Ovary (tissue), 3 donors: ENCODE measurements at regions not wholly inside any gene's neighbourhood (a gene's known extent, or its start where the extent isn't known, plus 50 kb on each side); places are given as distances from the start of the nearest gene placed in this dataset.

Source experiments
- CTCF ChIP-seq, 3 donors: fragments of 450-650 bp in 2 of 3; fragments of 200-600 bp in 1 of 3; IDR thresholded peaks; one replicate each; pipeline versions ENCODE4 v1.5.1 to v1.8.0; 2016 to 2022; ENCODE audit warnings: antibody characterized with exemption in 3 of 3, mild to moderate bottlenecking in 1 of 3
- EP300 ChIP-seq: sonication (generic); formaldehyde crosslinking; IDR thresholded peaks from one replicate; pipeline ENCODE4 v1.6.1; 2017; ENCODE audit warnings: antibody characterized with exemption
- POLR2A ChIP-seq: fragments of 450-650 bp; IDR thresholded peaks from one replicate; pipeline ENCODE4 v1.6.1; 2017; ENCODE audit warnings: antibody characterized with exemption, mild to moderate bottlenecking, moderate library complexity
- donor health status: DM: no; HTN: no; CAD: no.

- TF ChIP-seq CTCF (IDR thresholded peaks at IDR 0.05) (no peak), POLR2A (no peak), EP300 (no peak)
These were observed 496.9 kb downstream of the SOX6 start for GRCh38 chr11:15859411-15859810.
